Sigmoid colon (tissue), 6 donors: ENCODE measurements at regions not wholly inside any gene's neighbourhood (a gene's known extent, or its start where the extent isn't known, plus 50 kb on each side); places are given as distances from the start of the nearest gene placed in this dataset.
A peak's percentile ranks its signal among the peaks of the same experiment; 100 is the strongest.

Experiments used
- DNase-seq: peaks from one replicate; pipeline ENCODE4 v3.0.0-alpha.2; 2019
- H3K27ac ChIP-seq, 4 donors: fragments of 200-600 bp; sonication (generic); one replicate each; pipeline ENCODE4 v1.5.1; 2016 to 2019; ENCODE audit warnings: mild to moderate bottlenecking in 1 of 4
- H3K27me3 ChIP-seq, 3 donors: fragments of 200-600 bp; sonication (generic); one replicate each; pipeline ENCODE4 v1.5.1; 2019; ENCODE audit warnings: mild to moderate bottlenecking in 1 of 3
- H3K36me3 ChIP-seq, 4 donors: fragments of 200-600 bp; sonication (generic); one replicate each; pipeline ENCODE4 v1.5.1; 2016 to 2019
- H3K4me1 ChIP-seq, 4 donors: fragments of 200-600 bp; sonication (generic); one replicate each; pipeline ENCODE4 v1.5.1; 2017 to 2019
- H3K4me3 ChIP-seq, 4 donors: fragments of 200-600 bp; sonication (generic); one replicate each; pipeline ENCODE4 v1.5.1; 2017 to 2019; ENCODE audit warnings: mild to moderate bottlenecking in 2 of 4, moderate library complexity in 1 of 4
- H3K9me3 ChIP-seq, 4 donors: fragments of 200-600 bp in 3 of 4; sonication (generic) in 3 of 4; one replicate each; pipeline versions ENCODE4 v1.5.1 to v1.6.1; 2013 to 2019
- EP300 ChIP-seq, 4 donors: sonication (generic); formaldehyde crosslinking; IDR thresholded peaks; one replicate each; pipeline ENCODE4 v1.6.1; 2017; ENCODE audit warnings: antibody characterized with exemption in 4 of 4
- POLR2A ChIP-seq, 2 donors: fragments of 450-650 bp; IDR thresholded peaks; one replicate each; pipeline ENCODE4 v1.6.1; 2016; ENCODE audit warnings: antibody characterized with exemption in 2 of 2, mild to moderate bottlenecking in 2 of 2, moderate library complexity in 2 of 2
- POLR2AphosphoS5 ChIP-seq, 4 donors: sonication (generic); formaldehyde crosslinking; IDR thresholded peaks; one replicate each; pipeline ENCODE4 v1.6.1; 2017; ENCODE audit warnings: antibody characterized with exemption in 4 of 4
- WGBS, 2 donors: extraction: QIAGEN DNeasy Blood & Tissue Kit; methylation state at CpG; one replicate each; pipeline ENCODE4 v1.1.7; 2013; 5-methylcytosine and 5-hydroxymethylcytosine counted together
- intact Hi-C: fragments of 100-400 bp; cut with DNase I; formaldehyde crosslinking; loops from one replicate; pipeline ENCODE4 v1.15.1; 2023
- TF ChIP-seq, protein P1 (sequence below), 4 experiments: fragments of 450-650 bp in 3 of 4; fragments of 200-600 bp in 1 of 4; IDR thresholded peaks; one replicate each; pipeline ENCODE4 v1.5.1; 2016 to 2019; ENCODE audit warnings: antibody characterized with exemption in 4 of 4, mild to moderate bottlenecking in 3 of 4, moderate library complexity in 2 of 4
- donor health status: healthy with polysubstance abuse.
- donor health status: healthy.

DNA sequence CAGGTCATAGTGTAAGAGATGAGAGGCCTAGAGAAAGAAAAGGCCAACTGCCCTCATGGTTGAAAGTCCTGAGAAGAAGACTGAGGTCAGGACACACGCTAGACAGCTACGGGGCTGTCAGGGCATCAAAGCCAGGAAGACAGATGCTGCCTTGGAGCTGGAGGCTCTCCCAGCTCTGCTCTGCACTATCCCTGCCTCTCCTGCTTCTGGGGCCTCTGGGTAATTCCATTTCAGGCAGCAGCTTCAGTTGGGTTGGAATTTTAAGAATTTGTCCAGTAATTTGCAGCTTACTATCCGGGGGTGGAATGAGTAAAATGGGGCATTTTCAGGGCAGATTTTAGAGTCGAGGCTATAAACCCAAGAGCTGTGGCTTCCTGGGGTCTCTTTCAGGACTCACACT, 76.2 kb upstream of the CTAGE1 start:
- Histone ChIP-seq H3K27ac (peak overlapping the region in 1 of 4 donors; percentile 64), H3K27me3 (no peaks in the 10 kb centered on the region), H3K4me1 (peaks cover 0 to 18% (median 9%) of the 10 kb centered on the region in 4 donors), H3K9me3 (no peaks in the 10 kb centered on the region), H3K4me3 (no peak overlapping the region), H3K36me3 (no peaks in the 10 kb centered on the region)
- intact Hi-C loops: no loop called here
- no peak for TF ChIP-seq POLR2A (IDR thresholded peaks at IDR 0.05)
- TF ChIP-seq, protein P1, sequence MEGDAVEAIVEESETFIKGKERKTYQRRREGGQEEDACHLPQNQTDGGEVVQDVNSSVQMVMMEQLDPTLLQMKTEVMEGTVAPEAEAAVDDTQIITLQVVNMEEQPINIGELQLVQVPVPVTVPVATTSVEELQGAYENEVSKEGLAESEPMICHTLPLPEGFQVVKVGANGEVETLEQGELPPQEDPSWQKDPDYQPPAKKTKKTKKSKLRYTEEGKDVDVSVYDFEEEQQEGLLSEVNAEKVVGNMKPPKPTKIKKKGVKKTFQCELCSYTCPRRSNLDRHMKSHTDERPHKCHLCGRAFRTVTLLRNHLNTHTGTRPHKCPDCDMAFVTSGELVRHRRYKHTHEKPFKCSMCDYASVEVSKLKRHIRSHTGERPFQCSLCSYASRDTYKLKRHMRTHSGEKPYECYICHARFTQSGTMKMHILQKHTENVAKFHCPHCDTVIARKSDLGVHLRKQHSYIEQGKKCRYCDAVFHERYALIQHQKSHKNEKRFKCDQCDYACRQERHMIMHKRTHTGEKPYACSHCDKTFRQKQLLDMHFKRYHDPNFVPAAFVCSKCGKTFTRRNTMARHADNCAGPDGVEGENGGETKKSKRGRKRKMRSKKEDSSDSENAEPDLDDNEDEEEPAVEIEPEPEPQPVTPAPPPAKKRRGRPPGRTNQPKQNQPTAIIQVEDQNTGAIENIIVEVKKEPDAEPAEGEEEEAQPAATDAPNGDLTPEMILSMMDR (IDR thresholded peaks at IDR 0.05): no peak
- no peak for TF ChIP-seq EP300 (IDR thresholded peaks at IDR 0.05)
- no peak for TF ChIP-seq POLR2AphosphoS5 (IDR thresholded peaks at IDR 0.05)
- WGBS, 2 donors: 77 to 85% methylated on average over 4 of the region's 4 CpGs
- DNase-seq: no peak

DNA sequence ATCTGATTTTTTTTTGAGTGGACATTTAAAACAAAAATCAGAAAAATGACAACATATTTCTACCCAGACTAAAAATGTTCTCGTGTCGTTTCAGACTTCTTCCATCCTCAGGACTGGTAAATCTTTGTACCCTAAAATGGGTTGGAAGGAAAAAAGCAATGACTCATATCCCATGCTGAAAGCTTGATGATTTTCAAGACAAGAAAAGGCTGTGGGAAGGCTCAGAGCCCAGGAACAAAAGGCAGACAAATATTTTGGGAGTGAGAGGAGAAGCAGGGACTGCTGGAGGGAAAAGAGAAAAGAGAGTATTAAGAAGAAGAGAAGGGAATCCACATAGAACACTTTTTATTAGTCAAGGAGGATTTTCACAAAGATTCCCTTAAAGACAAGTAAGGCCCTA, 77.1 kb upstream of the CTAGE1 start:
- H3K4me3 ChIP-seq: no peak overlapping the region
- intact Hi-C loops: no loop called here
- no peaks in the 10 kb centered on the region for H3K27me3 ChIP-seq
- no peak for DNase-seq
- peak overlapping the region in 2 of 4 donors; percentile 22 to 64 for H3K27ac ChIP-seq
- peaks cover 0 to 18% (median 9%) of the 10 kb centered on the region in 4 donors for H3K4me1 ChIP-seq
- no peaks in the 10 kb centered on the region for H3K9me3 ChIP-seq
- H3K36me3 ChIP-seq: no peaks in the 10 kb centered on the region
- WGBS, 2 donors: 73 to 85% methylated on average over 2 of the region's 2 CpGs
- no peak for TF ChIP-seq EP300 (IDR thresholded peaks at IDR 0.05)
- TF ChIP-seq, protein P1 (IDR thresholded peaks at IDR 0.05): no peak
- peak in 3 of 4 donors; percentile 31 to 44 (median 34) for TF ChIP-seq POLR2AphosphoS5 (IDR thresholded peaks at IDR 0.05)
- no peak for TF ChIP-seq POLR2A (IDR thresholded peaks at IDR 0.05)

DNA sequence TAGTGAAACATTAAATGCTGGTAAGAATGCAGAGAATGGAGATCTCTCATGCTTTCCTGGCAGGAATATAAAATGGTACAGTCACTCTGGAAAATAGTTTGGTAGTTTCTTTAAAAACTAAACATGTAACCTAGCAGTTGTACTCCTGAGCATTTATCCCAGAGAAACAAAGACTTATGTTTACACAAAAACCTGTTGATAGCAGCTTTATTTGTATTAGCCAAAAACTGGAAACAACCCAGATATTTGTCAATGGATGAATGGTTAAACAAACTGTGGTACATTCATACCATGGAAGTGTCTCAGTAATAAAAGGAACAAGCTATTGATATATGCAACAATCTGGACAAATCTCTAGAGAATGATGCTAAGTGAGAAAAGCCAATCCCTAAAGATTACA, 81.7 kb upstream of the CTAGE1 start:
- no peaks in the 10 kb centered on the region for H3K9me3 ChIP-seq
- H3K27ac ChIP-seq: no peak overlapping the region

DNA sequence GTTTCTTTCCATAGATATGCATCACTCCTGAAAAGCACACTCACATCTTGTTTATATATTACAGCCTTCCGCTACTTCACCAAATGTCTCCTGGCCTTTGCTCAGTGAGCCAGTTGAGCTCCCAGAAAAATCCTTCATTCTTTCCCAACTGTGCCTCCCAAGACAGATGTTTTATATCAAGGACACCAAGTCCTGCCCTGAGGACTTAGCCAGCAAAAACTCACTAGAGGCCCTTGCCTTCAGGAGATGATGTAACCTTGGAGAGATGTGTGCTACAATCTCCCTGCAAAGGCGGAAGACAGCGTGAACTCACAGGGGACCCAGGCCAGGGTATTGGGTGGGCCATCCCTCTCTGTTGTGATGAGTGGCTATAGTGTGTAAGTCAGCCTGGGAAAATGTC, 86.1 kb upstream of the CTAGE1 start:
- no peak overlapping the region for H3K4me3 ChIP-seq
- H3K27ac ChIP-seq: peak overlapping the region in 2 of 4 donors; percentile 29 to 49
- 82 to 91% methylated on average over 3 of the region's 3 CpGs for WGBS, 2 donors
- H3K4me1 ChIP-seq: peaks cover 0 to 16% (median 5%) of the 10 kb centered on the region in 4 donors
- H3K27me3 ChIP-seq: no peaks in the 10 kb centered on the region
- no peaks in the 10 kb centered on the region for H3K9me3 ChIP-seq
- TF ChIP-seq EP300 (IDR thresholded peaks at IDR 0.05) (no peak), POLR2A (IDR thresholded peaks at IDR 0.05) (no peak), POLR2AphosphoS5 (IDR thresholded peaks at IDR 0.05) (peak; percentile 24 to 69 (median 59))
- DNase-seq: no peak
- H3K36me3 ChIP-seq: no peaks in the 10 kb centered on the region
- intact Hi-C loops: no loop called here

More for the DNA sequence above, 81.7 kb upstream of the CTAGE1 start:
- Histone ChIP-seq H3K4me3 (no peak overlapping the region), H3K4me1 (peaks cover 0 to 12% (median 4%) of the 10 kb centered on the region in 4 donors), H3K36me3 (no peaks in the 10 kb centered on the region), H3K27me3 (no peaks in the 10 kb centered on the region)
- TF ChIP-seq POLR2AphosphoS5 (IDR thresholded peaks at IDR 0.05) (no peak), POLR2A (IDR thresholded peaks at IDR 0.05) (no peak), EP300 (IDR thresholded peaks at IDR 0.05) (no peak)
- TF ChIP-seq, protein P1 (IDR thresholded peaks at IDR 0.05): no peak
- intact Hi-C loops: no loop called here
- no peak for DNase-seq

DNA sequence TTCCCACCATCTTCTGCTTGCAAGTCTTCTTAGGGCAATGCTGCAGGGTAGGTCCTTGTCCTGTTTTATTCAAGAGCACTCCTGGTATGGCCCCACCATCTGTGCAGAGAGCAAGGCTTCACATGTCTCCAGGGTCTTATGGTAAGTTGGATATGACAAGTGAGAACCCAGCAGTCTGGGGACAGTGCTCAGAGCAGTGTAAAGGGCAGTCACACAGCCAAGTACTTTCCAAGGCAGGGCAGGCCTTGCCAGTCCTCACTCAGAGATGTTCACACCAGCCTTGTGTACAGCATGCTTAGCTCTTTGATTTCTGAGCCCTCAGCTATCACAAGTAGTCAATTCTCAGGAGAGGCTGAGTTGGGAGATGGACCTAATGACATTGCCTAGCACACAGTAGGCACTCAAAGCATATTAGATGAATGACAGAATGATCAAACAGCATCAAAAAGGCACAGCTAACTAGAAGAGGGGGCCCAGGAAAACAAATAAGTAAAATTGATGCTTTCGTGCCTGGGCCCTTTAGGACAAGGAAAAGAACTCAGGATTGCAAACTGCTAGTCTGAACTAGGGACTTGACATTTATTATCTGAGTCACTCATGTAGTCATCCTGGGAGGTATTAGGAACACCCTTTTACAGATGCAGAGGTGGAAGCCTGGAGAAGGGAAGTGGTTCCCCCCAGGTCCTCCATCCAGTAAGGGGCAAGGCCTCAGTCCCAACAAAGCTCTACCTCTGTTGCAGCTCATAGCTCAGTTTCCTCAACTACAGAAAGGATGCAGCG, 86.7 kb upstream of the CTAGE1 start:
- Histone ChIP-seq H3K27me3 (no peaks in the 10 kb centered on the region), H3K36me3 (no peaks in the 10 kb centered on the region), H3K4me3 (no peak overlapping the region), H3K27ac (peak overlapping the region in 2 of 4 donors; percentile 29 to 49), H3K4me1 (peaks cover 0 to 16% (median 5%) of the 10 kb centered on the region in 4 donors), H3K9me3 (no peaks in the 10 kb centered on the region)
- DNase-seq: no peak
- WGBS, 2 donors: 81 to 83% methylated on average over 2 of the region's 2 CpGs
- TF ChIP-seq EP300 (IDR thresholded peaks at IDR 0.05): no peak
- no peak for TF ChIP-seq POLR2AphosphoS5 (IDR thresholded peaks at IDR 0.05)
- intact Hi-C loops: no loop called here
